GM13977 (cell line): ENCODE measurements at regions not wholly inside any gene's neighbourhood (a gene's known extent, or its start where the extent isn't known, plus 50 kb on each side); places are given as distances from the start of the nearest gene placed in this dataset.
A peak's percentile ranks its signal among the peaks of the same experiment; 100 is the strongest.

ENCODE experiments used
- DNase-seq: peaks from one replicate; pipeline ENCODE4 v3.0.0; 2012; ENCODE audit warnings: low spot score
- CTCF ChIP-seq: IDR thresholded peaks from 2 replicates; pipeline ENCODE4 v1.5.1; 2012; ENCODE audit warnings: mild to moderate bottlenecking, control low read depth; ENCODE audit not compliant: insufficient read depth; ENCODE audit errors: extremely low read depth, missing control alignments
- in situ Hi-C: fragments of 300-500 bp; cut with MboI; formaldehyde crosslinking; loops from one replicate; pipeline ENCODE4 v1.12.0; 2022; ENCODE audit warnings: low sequenced_read_pairs, low pct_unique_long_range_greater_than_20kb, mixed read lengths, inconsistent platforms; ENCODE audit not compliant: unreplicated experiment

GRCh38 chr5:159427180-159428012, 97.1 kb upstream of the IL12B start:
- peak; percentile 32 for DNase-seq
- no peak for TF ChIP-seq CTCF
- in situ Hi-C loops, result loop anchor here (25.0 kb wide), 1 partner anchor 265 kb away; no protein-coding TSS in a partner anchor

- no peak for DNase-seq
- in situ Hi-C loops, result loop anchor here (25.0 kb wide), 1 partner anchor 268 kb away; no protein-coding TSS in a partner anchor
- TF ChIP-seq CTCF, result no peak
These were observed 100.2 kb upstream of the IL12B start for GRCh38 chr5:159430361-159431012.

- TF ChIP-seq CTCF, result no peak
- in situ Hi-C loops, result loop anchor here (25.0 kb wide), 1 partner anchor 274 kb away; no protein-coding TSS in a partner anchor
- DNase-seq, result no peak
These were observed 105.6 kb upstream of the IL12B start for GRCh38 chr5:159435855-159436254.

- no peak for TF ChIP-seq CTCF
- in situ Hi-C loops, result loop anchor here (25.0 kb wide), 1 partner anchor 276 kb away; no protein-coding TSS in a partner anchor
- DNase-seq, result no peak
These were observed 107.8 kb upstream of the IL12B start for GRCh38 chr5:159438092-159438491.

- in situ Hi-C loops, result loop anchor here (25.0 kb wide), 1 partner anchor 277 kb away; no protein-coding TSS in a partner anchor
- TF ChIP-seq CTCF, result no peak
- no peak for DNase-seq
These were observed 108.7 kb upstream of the IL12B start for GRCh38 chr5:159439002-159439401.

- no peak for DNase-seq
- in situ Hi-C loops, result loop anchor here (10.0 to 25.0 kb wide), 2 partner anchors 278 to 535 kb away; no protein-coding TSS in a partner anchor
- TF ChIP-seq CTCF, result peak; percentile 48
These were observed 109.9 kb upstream of the IL12B start for GRCh38 chr5:159440235-159440634.
